Sigmoid colon (tissue), 4 donors: ENCODE measurements at regions not wholly inside any gene's neighbourhood (a gene's known extent, or its start where the extent isn't known, plus 50 kb on each side); places are given as distances from the start of the nearest gene placed in this dataset.

ENCODE experiments used
- EP300 ChIP-seq, 4 donors: sonication (generic); formaldehyde crosslinking; IDR thresholded peaks; one replicate each; pipeline ENCODE4 v1.6.1; 2017; ENCODE audit warnings: antibody characterized with exemption in 4 of 4
- POLR2A ChIP-seq, 2 donors: fragments of 450-650 bp; IDR thresholded peaks; one replicate each; pipeline ENCODE4 v1.6.1; 2016; ENCODE audit warnings: antibody characterized with exemption in 2 of 2, mild to moderate bottlenecking in 2 of 2, moderate library complexity in 2 of 2
- POLR2AphosphoS5 ChIP-seq, 4 donors: sonication (generic); formaldehyde crosslinking; IDR thresholded peaks; one replicate each; pipeline ENCODE4 v1.6.1; 2017; ENCODE audit warnings: antibody characterized with exemption in 4 of 4
- TF ChIP-seq, protein P1 (sequence below), 4 experiments: fragments of 450-650 bp in 3 of 4; fragments of 200-600 bp in 1 of 4; IDR thresholded peaks; one replicate each; pipeline ENCODE4 v1.5.1; 2016 to 2019; ENCODE audit warnings: antibody characterized with exemption in 4 of 4, mild to moderate bottlenecking in 3 of 4, moderate library complexity in 2 of 4

DNA sequence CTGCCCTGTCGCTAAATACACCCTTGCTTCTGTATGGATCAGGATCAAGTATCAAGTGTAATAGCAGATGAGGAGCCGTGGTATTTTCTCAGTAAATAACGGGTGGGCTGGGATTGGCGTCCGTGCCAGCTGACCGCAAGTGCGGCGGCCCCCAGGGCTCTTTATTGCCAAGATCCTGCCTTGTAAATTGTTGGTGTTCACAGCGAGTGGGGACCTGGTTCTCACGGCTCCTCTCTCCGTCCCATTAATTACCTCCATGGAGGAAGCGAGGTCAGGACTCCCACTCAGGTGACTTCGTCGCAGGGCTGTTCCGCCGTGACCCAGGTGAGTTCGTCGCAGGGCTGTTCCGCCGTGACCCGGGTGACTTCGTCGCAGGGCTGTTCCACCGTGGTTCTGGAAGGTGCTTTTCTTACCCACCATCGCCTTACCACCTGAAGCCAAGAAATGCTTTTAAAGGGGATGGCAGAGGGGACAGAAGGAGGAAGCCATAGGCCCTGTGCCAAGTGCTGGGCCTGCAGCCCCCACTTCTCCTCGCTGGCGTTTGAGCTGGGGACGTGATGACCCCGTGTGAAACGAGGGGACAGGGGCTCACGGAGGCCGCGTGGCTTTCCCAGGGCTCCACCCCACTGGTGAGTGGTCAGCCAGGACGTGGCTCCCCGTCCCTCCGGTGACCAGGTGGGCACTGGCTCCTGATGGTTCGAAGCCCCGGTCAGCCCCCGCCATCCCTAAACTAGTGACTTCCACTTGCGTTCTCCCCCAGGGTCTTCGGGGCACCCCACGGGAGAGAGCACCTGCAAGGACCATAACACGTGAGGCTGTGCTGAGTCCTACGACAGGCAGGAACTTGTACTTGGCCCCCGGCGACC is 118.4 kb downstream of the TWIST2 start:
- TF ChIP-seq, protein P1, sequence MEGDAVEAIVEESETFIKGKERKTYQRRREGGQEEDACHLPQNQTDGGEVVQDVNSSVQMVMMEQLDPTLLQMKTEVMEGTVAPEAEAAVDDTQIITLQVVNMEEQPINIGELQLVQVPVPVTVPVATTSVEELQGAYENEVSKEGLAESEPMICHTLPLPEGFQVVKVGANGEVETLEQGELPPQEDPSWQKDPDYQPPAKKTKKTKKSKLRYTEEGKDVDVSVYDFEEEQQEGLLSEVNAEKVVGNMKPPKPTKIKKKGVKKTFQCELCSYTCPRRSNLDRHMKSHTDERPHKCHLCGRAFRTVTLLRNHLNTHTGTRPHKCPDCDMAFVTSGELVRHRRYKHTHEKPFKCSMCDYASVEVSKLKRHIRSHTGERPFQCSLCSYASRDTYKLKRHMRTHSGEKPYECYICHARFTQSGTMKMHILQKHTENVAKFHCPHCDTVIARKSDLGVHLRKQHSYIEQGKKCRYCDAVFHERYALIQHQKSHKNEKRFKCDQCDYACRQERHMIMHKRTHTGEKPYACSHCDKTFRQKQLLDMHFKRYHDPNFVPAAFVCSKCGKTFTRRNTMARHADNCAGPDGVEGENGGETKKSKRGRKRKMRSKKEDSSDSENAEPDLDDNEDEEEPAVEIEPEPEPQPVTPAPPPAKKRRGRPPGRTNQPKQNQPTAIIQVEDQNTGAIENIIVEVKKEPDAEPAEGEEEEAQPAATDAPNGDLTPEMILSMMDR (IDR thresholded peaks at IDR 0.05), result no peak
- TF ChIP-seq EP300 (IDR thresholded peaks at IDR 0.05) (no peak), POLR2A (IDR thresholded peaks at IDR 0.05) (no peak), POLR2AphosphoS5 (IDR thresholded peaks at IDR 0.05) (no peak)
